Ovary (tissue), 3 donors: ENCODE measurements at regions not wholly inside any gene's neighbourhood (a gene's known extent, or its start where the extent isn't known, plus 50 kb on each side); places are given as distances from the start of the nearest gene placed in this dataset.

Experiments used
- EP300 ChIP-seq: sonication (generic); formaldehyde crosslinking; IDR thresholded peaks from one replicate; pipeline ENCODE4 v1.6.1; 2017; ENCODE audit warnings: antibody characterized with exemption
- POLR2A ChIP-seq: fragments of 450-650 bp; IDR thresholded peaks from one replicate; pipeline ENCODE4 v1.6.1; 2017; ENCODE audit warnings: antibody characterized with exemption, mild to moderate bottlenecking, moderate library complexity
- TF ChIP-seq, protein P1 (sequence below), 3 donors: fragments of 450-650 bp in 2 of 3; fragments of 200-600 bp in 1 of 3; IDR thresholded peaks; one replicate each; pipeline versions ENCODE4 v1.5.1 to v1.8.0; 2016 to 2022; ENCODE audit warnings: antibody characterized with exemption in 3 of 3, mild to moderate bottlenecking in 1 of 3
- donor health status: DM: no; HTN: no; CAD: no.

DNA sequence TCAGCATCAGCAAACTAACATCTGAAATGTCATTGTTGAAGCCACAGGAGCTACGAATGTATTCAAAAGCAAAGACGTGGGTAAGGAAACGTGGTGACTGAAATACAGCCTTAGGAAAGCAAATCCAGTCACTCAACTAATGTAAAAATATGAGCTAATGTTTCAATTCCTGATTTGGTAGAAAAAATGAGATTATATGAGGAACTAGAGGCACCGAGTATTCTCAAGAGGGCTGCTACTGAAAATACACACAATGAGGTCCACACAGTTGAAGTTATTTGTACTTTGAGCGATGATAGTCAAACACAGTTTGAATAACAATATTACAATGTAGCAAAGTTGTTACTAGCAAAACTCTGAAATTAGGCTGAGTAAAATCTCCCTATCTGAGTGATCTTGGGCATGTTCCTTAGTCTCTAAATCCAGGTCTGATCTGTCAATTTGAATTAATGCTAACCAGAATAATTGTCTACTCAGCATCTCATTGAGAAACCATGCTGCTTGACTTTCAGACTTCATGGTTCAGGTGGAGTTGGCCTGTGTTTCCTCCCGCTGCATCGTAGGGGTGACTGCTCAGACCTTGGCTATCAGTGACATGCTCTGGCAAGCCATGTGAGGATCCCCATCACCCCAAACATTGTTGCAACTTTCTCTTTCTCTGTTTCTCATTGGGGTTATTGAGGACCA is 467.1 kb upstream of the SOX5 start:
- TF ChIP-seq, protein P1, sequence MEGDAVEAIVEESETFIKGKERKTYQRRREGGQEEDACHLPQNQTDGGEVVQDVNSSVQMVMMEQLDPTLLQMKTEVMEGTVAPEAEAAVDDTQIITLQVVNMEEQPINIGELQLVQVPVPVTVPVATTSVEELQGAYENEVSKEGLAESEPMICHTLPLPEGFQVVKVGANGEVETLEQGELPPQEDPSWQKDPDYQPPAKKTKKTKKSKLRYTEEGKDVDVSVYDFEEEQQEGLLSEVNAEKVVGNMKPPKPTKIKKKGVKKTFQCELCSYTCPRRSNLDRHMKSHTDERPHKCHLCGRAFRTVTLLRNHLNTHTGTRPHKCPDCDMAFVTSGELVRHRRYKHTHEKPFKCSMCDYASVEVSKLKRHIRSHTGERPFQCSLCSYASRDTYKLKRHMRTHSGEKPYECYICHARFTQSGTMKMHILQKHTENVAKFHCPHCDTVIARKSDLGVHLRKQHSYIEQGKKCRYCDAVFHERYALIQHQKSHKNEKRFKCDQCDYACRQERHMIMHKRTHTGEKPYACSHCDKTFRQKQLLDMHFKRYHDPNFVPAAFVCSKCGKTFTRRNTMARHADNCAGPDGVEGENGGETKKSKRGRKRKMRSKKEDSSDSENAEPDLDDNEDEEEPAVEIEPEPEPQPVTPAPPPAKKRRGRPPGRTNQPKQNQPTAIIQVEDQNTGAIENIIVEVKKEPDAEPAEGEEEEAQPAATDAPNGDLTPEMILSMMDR (IDR thresholded peaks at IDR 0.05): no peak
- no peak for TF ChIP-seq EP300
- no peak for TF ChIP-seq POLR2A
